CD4-positive, alpha-beta T cell treated with Interleukin-17A for 1 hour (primary cell): ENCODE measurements at regions not wholly inside any gene's neighbourhood (a gene's known extent, or its start where the extent isn't known, plus 50 kb on each side); places are given as distances from the start of the nearest gene placed in this dataset.

ENCODE experiments used
- DNase-seq: peaks from one replicate; pipeline ENCODE4 v3.0.0-alpha.2; 2020

DNA sequence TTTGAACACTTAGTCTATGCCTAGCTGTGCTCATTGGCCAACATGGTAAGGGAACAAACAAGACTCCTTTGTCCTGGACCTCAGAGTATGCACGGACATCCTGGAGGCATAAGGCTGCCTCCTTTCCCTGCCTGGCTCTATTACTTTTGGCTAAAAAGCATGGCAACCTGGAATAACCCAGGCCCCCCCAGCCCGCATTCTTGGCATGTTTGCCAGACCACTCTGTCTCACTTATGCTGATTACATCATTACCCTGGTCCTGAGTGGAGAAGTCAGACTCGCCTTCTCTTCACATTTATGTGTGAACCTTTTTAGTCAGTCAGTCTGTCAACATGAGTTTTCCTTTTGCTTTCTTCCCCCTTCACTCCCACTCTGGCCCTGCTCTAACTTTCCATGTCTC lies 58.0 kb upstream of the ELK3 start:
- DNase-seq, result no peak

DNA sequence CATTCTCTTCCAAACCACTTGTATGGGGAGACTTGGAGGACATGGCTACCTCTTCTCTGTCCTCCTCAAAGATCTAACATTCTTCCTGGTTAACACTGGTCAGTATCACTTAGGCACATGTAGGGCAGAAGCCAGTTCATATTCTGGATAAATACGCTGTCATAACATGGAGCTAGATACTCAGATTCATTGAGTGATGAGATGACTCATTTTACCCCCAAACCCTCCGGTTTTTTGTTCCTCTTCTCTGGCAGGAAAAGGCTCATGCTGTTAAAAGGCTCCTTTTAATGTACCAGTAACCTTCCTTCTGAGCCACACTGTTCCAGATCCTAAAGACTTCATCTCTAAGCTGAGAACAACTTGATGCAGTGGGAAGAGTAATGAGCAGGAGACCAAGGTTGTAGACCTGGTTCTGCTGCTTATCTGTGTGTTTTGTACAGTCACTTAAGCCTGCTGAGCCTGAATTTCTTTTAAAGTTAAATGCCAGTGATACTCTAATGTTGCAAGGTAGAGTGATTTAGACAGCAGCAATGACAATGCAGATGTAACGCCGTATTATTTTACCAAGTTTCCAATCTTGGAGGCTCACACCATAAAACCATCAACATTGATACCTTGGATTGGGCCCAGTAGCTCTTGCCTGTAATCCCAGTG lies 57.3 kb upstream of the ELK3 start:
- no peak for DNase-seq

GRCh38 chr12:96140174-96140573 lies 54.0 kb upstream of the ELK3 start:
- DNase-seq, result no peak

DNA sequence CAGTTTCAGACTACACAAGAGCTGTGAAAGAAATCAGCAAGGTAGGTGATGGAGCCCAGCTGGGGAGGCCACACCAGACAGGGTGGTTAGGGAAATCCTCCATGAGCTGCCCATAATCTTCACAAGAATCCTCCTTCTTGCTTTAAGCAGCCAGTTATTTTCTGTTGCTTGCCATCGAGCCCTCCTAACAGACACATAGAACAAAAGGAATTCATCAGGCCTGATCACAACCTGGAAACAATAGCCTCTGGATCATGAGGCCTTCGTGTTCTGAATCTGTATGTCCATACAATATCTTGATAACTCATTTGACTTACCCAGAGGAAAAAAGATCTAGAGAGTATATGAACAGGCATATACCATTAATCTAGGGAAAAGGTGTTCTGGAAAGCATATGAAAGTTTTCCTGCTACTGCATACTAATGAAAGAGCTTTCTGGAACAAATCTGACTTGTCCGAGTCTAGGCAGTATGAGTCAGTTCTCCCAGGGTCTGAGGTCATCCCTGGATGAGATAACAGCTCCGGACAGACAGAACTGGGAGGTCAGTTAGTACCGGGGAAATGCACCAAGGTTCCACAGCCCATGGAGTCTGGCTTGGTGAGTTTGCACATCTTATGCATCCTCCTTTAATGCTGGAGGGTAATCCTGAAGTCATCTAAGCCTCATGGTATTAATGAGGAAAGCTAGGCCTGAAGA lies 52.8 kb upstream of the ELK3 start:
- no peak for DNase-seq

DNA sequence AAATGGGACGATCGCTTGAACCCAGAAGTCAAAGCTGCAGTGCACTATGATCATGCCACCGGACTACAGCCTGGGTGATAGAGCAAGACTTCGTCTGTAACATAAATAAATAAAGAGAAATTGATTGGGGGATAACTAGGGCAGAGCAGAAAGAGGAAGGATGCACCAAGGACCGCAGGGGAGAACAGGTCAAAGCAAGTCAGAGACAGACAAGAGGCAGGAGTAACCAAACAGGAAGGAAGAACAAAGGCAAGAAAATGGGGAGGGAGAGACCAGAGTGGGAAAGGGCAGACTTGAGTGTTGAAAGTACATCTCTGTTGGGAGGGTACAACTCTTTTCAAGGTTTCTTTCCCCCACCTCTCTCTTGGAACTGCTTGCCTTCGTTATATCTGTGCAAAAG lies 50.8 kb upstream of the ELK3 start:
- DNase-seq, result no peak

DNA sequence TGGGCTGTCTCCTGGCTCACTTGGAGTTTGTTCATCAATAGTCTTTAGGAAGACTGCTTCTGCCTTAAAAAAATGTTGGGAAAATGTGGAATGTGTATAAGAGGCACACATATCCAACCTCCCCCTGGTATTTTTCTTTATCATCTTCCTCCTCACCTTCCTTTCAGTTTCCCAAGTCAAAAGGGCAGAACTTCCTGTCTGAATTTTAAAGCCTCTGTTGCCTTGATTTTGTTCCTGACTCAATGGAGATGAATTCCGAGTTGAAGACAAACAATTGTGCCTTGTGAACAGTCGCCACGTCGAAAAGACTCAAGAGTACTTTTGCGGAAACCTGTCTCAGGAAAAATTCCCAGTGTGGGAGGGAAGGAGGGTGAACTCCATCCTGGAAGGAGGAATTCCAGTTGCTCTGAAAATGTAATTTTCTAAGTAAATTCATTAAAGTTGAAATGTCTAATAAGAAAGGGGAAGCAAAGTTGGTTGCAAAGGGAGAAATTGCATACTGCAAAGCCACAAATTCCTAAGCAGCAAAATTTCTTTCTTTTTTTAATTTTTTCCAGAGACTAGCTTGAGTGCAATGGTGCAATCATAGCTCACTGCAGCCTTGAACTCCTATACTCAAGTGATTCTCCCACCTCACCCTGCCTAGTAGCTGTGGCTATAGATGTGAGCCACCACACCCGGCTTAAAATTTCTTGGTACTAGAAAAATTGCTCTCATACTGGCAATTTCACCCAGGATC lies 50.2 kb upstream of the ELK3 start:
- no peak for DNase-seq
